Bronchial epithelial cell (primary cell): ENCODE measurements at regions not wholly inside any gene's neighbourhood (a gene's known extent, or its start where the extent isn't known, plus 50 kb on each side); places are given as distances from the start of the nearest gene placed in this dataset.

ENCODE experiments used
- DNase-seq: peaks from one replicate; pipeline ENCODE4 v3.0.0-alpha.2; 2010; ENCODE audit warnings: low read depth
- FAIRE-seq: peaks from 2 replicates; lab custom pipeline; 2011; peaks lifted over from hg19 to GRCh38; lab: Jason Lieb, UNC
- H3K27me3 ChIP-seq: 2 replicates; pipeline ENCODE4 v1.5.1; 2011; ENCODE audit warnings: low read length; ENCODE audit not compliant: control insufficient read depth, insufficient read depth
- H3K36me3 ChIP-seq: 2 replicates; pipeline ENCODE4 v1.5.1; 2011; ENCODE audit warnings: low read length; ENCODE audit not compliant: control insufficient read depth, insufficient read depth
- H3K4me3 ChIP-seq: 2 replicates; pipeline ENCODE4 v1.5.1; 2011; ENCODE audit warnings: mild to moderate bottlenecking, low read depth, low read length, control low read depth
- TF ChIP-seq, protein P1 (sequence below): IDR thresholded peaks from 2 replicates; pipeline ENCODE4 v1.5.1; 2011; ENCODE audit warnings: mild to moderate bottlenecking, moderate library complexity, low read length, control low read depth, inconsistent platforms; ENCODE audit not compliant: insufficient read depth, severe bottlenecking

DNA sequence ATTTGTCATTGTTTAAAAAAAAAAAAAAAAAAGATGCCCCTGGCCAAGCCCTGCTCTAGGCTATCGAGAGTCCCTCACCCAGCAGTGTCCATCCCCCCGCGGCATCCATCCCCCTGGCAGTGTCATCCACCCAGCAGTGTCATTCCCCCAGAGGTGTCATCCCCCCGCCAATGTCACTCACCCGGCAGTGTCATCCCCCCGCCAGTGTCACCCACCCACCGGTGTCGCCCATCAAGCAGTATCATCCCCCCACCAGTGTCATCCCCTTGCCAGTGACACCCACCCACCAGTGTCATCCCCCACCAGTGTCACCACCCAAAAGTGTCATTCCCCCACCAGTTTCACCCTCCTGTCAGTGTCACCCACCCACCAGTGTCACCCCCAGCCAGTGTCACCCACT lies 99.3 kb upstream of the PRR20G start:
- no peaks in the 10 kb centered on the region for H3K36me3 ChIP-seq
- FAIRE-seq (no peak), DNase-seq (no peak)
- TF ChIP-seq, protein P1, sequence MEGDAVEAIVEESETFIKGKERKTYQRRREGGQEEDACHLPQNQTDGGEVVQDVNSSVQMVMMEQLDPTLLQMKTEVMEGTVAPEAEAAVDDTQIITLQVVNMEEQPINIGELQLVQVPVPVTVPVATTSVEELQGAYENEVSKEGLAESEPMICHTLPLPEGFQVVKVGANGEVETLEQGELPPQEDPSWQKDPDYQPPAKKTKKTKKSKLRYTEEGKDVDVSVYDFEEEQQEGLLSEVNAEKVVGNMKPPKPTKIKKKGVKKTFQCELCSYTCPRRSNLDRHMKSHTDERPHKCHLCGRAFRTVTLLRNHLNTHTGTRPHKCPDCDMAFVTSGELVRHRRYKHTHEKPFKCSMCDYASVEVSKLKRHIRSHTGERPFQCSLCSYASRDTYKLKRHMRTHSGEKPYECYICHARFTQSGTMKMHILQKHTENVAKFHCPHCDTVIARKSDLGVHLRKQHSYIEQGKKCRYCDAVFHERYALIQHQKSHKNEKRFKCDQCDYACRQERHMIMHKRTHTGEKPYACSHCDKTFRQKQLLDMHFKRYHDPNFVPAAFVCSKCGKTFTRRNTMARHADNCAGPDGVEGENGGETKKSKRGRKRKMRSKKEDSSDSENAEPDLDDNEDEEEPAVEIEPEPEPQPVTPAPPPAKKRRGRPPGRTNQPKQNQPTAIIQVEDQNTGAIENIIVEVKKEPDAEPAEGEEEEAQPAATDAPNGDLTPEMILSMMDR = no peak
- peaks cover 5% of the 10 kb centered on the region for H3K27me3 ChIP-seq
- no peak overlapping the region for H3K4me3 ChIP-seq

DNA sequence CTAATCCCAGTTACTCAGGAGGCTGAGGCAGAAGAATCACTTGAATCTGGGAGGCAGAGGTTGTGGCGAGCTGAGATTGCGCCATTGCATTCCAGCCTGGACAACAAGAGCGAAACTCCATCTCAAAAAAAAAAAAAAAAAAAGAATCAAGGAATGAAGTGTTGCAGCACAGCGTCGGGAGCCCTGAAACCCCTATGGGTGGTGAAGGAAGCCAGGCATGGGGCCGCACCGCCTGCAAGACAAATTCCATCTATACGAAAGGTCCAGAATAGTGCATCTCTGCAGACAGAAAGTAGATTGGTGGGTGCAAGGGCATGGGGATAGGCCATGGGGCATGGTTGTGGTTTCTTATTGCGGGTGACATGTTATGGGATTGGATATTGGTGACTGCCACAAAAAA lies 98.6 kb upstream of the PRR20G start:
- FAIRE-seq = no peak
- no peak overlapping the region for H3K4me3 ChIP-seq
- no peak for DNase-seq
- H3K27me3 ChIP-seq = peaks cover 5% of the 10 kb centered on the region
- TF ChIP-seq, protein P1 = no peak
- no peaks in the 10 kb centered on the region for H3K36me3 ChIP-seq

DNA sequence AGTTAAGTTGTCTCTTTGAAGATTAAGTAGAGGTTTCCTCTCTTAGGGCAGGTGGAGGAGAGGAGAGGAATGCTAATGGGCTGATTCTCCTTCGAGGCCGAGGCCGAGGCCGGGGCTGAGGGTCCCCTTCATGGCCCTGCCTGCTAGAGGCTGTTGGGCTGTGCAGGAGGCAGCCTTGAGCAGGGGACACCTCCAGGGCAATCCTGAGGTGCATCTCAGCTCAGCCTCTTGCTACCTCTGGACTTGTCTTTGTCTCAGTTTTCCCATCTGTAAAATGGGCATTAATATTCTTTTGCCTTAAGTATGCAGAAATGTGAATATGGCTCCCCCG lies 97.7 kb upstream of the PRR20G start:
- DNase-seq (no peak), FAIRE-seq (no peak)
- TF ChIP-seq, protein P1 = no peak
- Histone ChIP-seq H3K36me3 (no peaks in the 10 kb centered on the region), H3K27me3 (peaks cover 2% of the 10 kb centered on the region), H3K4me3 (no peak overlapping the region)

DNA sequence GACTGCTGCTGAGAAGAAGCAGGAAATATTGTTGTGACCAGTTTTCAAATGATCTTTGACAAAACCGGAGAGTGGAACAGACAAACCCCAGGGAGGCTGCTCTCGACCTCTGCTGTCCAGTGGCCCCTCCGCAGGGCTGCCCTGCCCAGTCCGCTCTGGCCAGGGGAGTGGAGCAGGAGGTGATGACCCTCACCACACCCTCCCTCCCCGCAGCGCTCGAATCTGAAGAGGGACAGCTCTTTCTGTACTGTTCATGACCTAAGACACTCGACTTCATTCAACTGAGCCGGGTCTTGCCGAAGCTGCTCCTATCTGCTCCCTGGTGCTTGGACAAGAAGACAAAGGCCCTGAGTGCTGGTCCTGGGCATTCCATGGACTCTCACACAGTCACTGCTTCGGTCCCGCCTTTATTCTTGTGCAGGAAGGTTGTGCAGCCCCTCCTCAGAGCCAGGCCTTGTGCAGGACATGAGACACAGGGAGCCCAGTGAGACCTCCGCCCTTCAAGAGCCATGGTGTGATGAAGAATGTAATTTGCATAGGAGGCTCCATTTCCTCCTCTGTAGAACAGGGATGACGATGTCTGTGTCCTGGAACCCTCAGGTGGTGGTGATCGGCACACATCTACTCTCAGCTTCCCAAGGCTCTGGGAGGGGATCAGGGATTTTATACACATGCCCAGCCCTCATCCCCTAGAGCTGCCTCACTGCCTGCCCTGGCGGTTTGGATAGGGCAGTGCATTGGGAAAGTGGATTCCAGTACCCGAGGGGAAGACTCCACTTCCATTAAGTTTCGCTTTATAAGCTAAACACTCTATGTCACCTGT lies 97.1 kb upstream of the PRR20G start:
- no peak for DNase-seq
- no peaks in the 10 kb centered on the region for H3K36me3 ChIP-seq
- no peak overlapping the region for H3K4me3 ChIP-seq
- no peak for FAIRE-seq
- TF ChIP-seq, protein P1 = no peak
- H3K27me3 ChIP-seq = peaks cover 2% of the 10 kb centered on the region

DNA sequence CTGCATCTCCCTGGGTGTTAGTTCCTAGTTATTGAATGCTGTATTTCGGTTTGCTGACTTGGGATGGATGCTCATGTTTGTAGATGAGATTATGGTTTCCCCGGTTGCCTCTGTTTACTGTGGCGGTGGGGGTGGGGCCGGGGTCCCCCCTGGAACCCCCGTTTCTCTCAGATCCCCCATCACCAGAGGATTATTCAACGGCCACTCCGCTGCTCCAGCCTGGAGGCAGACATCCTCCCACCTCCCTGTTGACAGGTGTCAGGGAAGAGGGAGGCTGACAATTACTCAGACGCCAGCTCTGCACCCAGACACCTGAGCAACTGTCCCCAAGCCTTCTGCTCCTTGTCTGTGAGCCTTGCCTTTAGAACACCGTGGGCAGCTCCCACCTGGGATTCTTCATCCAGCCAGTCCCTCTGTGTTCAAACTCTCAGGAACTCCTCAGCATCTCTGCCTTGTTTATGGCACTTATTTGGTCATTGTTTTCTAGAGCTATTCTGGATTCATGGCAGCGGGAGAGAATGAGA lies 95.9 kb upstream of the PRR20G start:
- H3K27me3 ChIP-seq = peaks cover 2% of the 10 kb centered on the region
- no peak for DNase-seq
- no peak overlapping the region for H3K4me3 ChIP-seq
- no peak for FAIRE-seq
- H3K36me3 ChIP-seq = no peaks in the 10 kb centered on the region
- TF ChIP-seq, protein P1 = no peak
